ENCODE measurements at regions not wholly inside any gene's neighbourhood (a gene's known extent, or its start where the extent isn't known, plus 50 kb on each side); places are given as distances from the start of the nearest gene placed in this dataset.

- no peak for TF ChIP-seq CTCF (IDR thresholded peaks at IDR 0.05)
- TF ChIP-seq POLR2A (IDR thresholded peaks at IDR 0.05), result no peak
These were observed 859.1 kb upstream of the ARRDC3 start for GRCh38 chr5:92242170-92242569.

Measured in thyroid gland (tissue), 4 donors.